ENCODE measurements at regions not wholly inside any gene's neighbourhood (a gene's known extent, or its start where the extent isn't known, plus 50 kb on each side); places are given as distances from the start of the nearest gene placed in this dataset.

- no peak for TF ChIP-seq CTCF (conservative IDR thresholded peaks at IDR 0.05; ENCODE audit: low read depth, low read length)
- TF ChIP-seq EZH2 (IDR thresholded peaks at IDR 0.05; ENCODE audit: low read length, unreplicated experiment) = no peak
- no peak for TF ChIP-seq EZH2phosphoT487 (IDR thresholded peaks at IDR 0.05; ENCODE audit: borderline replicate concordance, low read length)
Measured at GRCh38 chr5:23025629-23026233, 172.6 kb upstream of the CDH12 start.

All from PC-3 (cell line).